ENCODE measurements at regions not wholly inside any gene's neighbourhood (a gene's known extent, or its start where the extent isn't known, plus 50 kb on each side); places are given as distances from the start of the nearest gene placed in this dataset.
"Not testable (repeated sequence)": the region's sequence is repeated elsewhere in the genome, so short reads cannot be mapped to it uniquely, and the experiment has no call there.

- POLR2A ChIA-PET (ENCODE audit: unreplicated experiment), result no interaction called here
- Histone ChIP-seq H3K79me2 (ENCODE audit: low read length) (no peaks in the 10 kb centered on the region), H3K27me3 (ENCODE audit: low read length) (peaks cover 4% of the 10 kb centered on the region; the same call in 1 of the 2 replicates), H3K4me3 (ENCODE audit: low read length) (no peak overlapping the region), H3K9me3 (ENCODE audit: low read length) (no peaks in the 10 kb centered on the region), H3F3A (ENCODE audit: low read length, unreplicated experiment) (no peaks in the 10 kb centered on the region), H2AFZ (ENCODE audit: low read length) (no peak overlapping the region), H3K4me1 (ENCODE audit: insufficient read depth, low read length) (no peaks in the 10 kb centered on the region), H3K9ac (ENCODE audit: low read length) (no peak overlapping the region), H3K36me3 (ENCODE audit: low read depth, low read length) (no peaks in the 10 kb centered on the region; the same call in 1 of the 2 replicates), H3K4me2 (ENCODE audit: low read length) (no peak overlapping the region), H3K27ac (ENCODE audit: low read length) (no peak overlapping the region), H4K20me1 (ENCODE audit: low read length) (no peaks in the 10 kb centered on the region), H3K9me2 (replicated peaks; ENCODE audit: low read length) (no peaks in the 10 kb centered on the region)
- ATAC-seq, result no peak
- CTCF ChIA-PET, result no interaction called here
- intact Hi-C loops (cut with micrococcal nuclease), result no loop called here
- DNase-seq, result no peak
- no TSS peak for BruUV-seq (replicated peaks)
- TF ChIP-seq EZH2 (IDR thresholded peaks at IDR 0.05; ENCODE audit: low read length, unreplicated experiment) (no peak), EZH2phosphoT487 (IDR thresholded peaks at IDR 0.05; ENCODE audit: borderline replicate concordance, low read length) (no peak), CTCF (conservative IDR thresholded peaks at IDR 0.05; ENCODE audit: low read depth, low read length) (no peak)
Measured at GRCh38 chr7:136267822-136268221, 290.7 kb upstream of the MTPN start.

- H3K27ac ChIP-seq (ENCODE audit: low read length), result no peak overlapping the region
- ATAC-seq, result no peak
- no peaks in the 10 kb centered on the region for H3K4me1 ChIP-seq (ENCODE audit: insufficient read depth, low read length)
- H3K9me3 ChIP-seq (ENCODE audit: low read length), result no peaks in the 10 kb centered on the region
- H3K4me3 ChIP-seq (ENCODE audit: low read length), result no peak overlapping the region
- intact Hi-C loops (cut with micrococcal nuclease), result no loop called here
- DNase-seq, result no peak
- H3K9ac ChIP-seq (ENCODE audit: low read length), result no peak overlapping the region
- no peak overlapping the region for H3K4me2 ChIP-seq (ENCODE audit: low read length)
- no peaks in the 10 kb centered on the region for H3K27me3 ChIP-seq (ENCODE audit: low read length)
- no peaks in the 10 kb centered on the region for H3F3A ChIP-seq (ENCODE audit: low read length, unreplicated experiment)
- no peaks in the 10 kb centered on the region for H3K9me2 ChIP-seq (replicated peaks; ENCODE audit: low read length)
- ChIA-PET POLR2A (ENCODE audit: unreplicated experiment) (no interaction called here), CTCF (no interaction called here)
- no peaks in the 10 kb centered on the region for H3K79me2 ChIP-seq (ENCODE audit: low read length)
- no peak overlapping the region for H2AFZ ChIP-seq (ENCODE audit: low read length)
- no peaks in the 10 kb centered on the region; the same call in 1 of the 2 replicates for H3K36me3 ChIP-seq (ENCODE audit: low read depth, low read length)
- TF ChIP-seq CTCF (conservative IDR thresholded peaks at IDR 0.05; ENCODE audit: low read depth, low read length) (no peak), EZH2phosphoT487 (IDR thresholded peaks at IDR 0.05; ENCODE audit: borderline replicate concordance, low read length) (no peak), EZH2 (IDR thresholded peaks at IDR 0.05; ENCODE audit: low read length, unreplicated experiment) (no peak)
- BruUV-seq (replicated peaks), result no TSS peak
- H4K20me1 ChIP-seq (ENCODE audit: low read length), result no peaks in the 10 kb centered on the region
Measured at GRCh38 chr7:136266457-136266856, 289.3 kb upstream of the MTPN start.

GRCh38 chr7:136264304-136264703, 287.1 kb upstream of the MTPN start:
- H3K9ac ChIP-seq (ENCODE audit: low read length); H3F3A ChIP-seq (ENCODE audit: low read length, unreplicated experiment); CTCF ChIA-PET; intact Hi-C loops (cut with micrococcal nuclease); H3K9me3 ChIP-seq (ENCODE audit: low read length); H3K4me2 ChIP-seq (ENCODE audit: low read length); H4K20me1 ChIP-seq (ENCODE audit: low read length); H3K4me1 ChIP-seq (ENCODE audit: insufficient read depth, low read length); H3K9me2 ChIP-seq (replicated peaks; ENCODE audit: low read length); ATAC-seq; H3K79me2 ChIP-seq (ENCODE audit: low read length); DNase-seq; H3K27me3 ChIP-seq (ENCODE audit: low read length); BruUV-seq (replicated peaks); H3K36me3 ChIP-seq (ENCODE audit: low read depth, low read length); POLR2A ChIA-PET (ENCODE audit: unreplicated experiment); H3K27ac ChIP-seq (ENCODE audit: low read length); H2AFZ ChIP-seq (ENCODE audit: low read length); H3K4me3 ChIP-seq (ENCODE audit: low read length): not testable (repeated sequence)

- H3K36me3 ChIP-seq (ENCODE audit: low read depth, low read length); CTCF ChIA-PET; H3K4me1 ChIP-seq (ENCODE audit: insufficient read depth, low read length); BruUV-seq (replicated peaks); H3K4me3 ChIP-seq (ENCODE audit: low read length); H3K27me3 ChIP-seq (ENCODE audit: low read length); H3K79me2 ChIP-seq (ENCODE audit: low read length); intact Hi-C loops (cut with micrococcal nuclease); POLR2A ChIA-PET (ENCODE audit: unreplicated experiment); H4K20me1 ChIP-seq (ENCODE audit: low read length); H2AFZ ChIP-seq (ENCODE audit: low read length); ATAC-seq; H3K4me2 ChIP-seq (ENCODE audit: low read length); DNase-seq; H3F3A ChIP-seq (ENCODE audit: low read length, unreplicated experiment); H3K9me3 ChIP-seq (ENCODE audit: low read length); H3K9ac ChIP-seq (ENCODE audit: low read length); H3K27ac ChIP-seq (ENCODE audit: low read length); H3K9me2 ChIP-seq (replicated peaks; ENCODE audit: low read length): not testable (repeated sequence)
Measured at GRCh38 chr7:136263112-136263860, 286.1 kb upstream of the MTPN start.

- H2AFZ ChIP-seq (ENCODE audit: low read length); H3K9me2 ChIP-seq (replicated peaks; ENCODE audit: low read length); ATAC-seq; H3K4me2 ChIP-seq (ENCODE audit: low read length); H3K4me1 ChIP-seq (ENCODE audit: insufficient read depth, low read length); H3K27ac ChIP-seq (ENCODE audit: low read length); H3K79me2 ChIP-seq (ENCODE audit: low read length); H3K27me3 ChIP-seq (ENCODE audit: low read length); H3K9ac ChIP-seq (ENCODE audit: low read length); CTCF ChIA-PET; H3K4me3 ChIP-seq (ENCODE audit: low read length); H3K9me3 ChIP-seq (ENCODE audit: low read length); DNase-seq; H3K36me3 ChIP-seq (ENCODE audit: low read depth, low read length); H4K20me1 ChIP-seq (ENCODE audit: low read length); intact Hi-C loops (cut with micrococcal nuclease); POLR2A ChIA-PET (ENCODE audit: unreplicated experiment); H3F3A ChIP-seq (ENCODE audit: low read length, unreplicated experiment); BruUV-seq (replicated peaks): not testable (repeated sequence)
Measured at GRCh38 chr7:136260591-136260990, 283.4 kb upstream of the MTPN start.
